GM12878 (cell line): ENCODE measurements at regions not wholly inside any gene's neighbourhood (a gene's known extent, or its start where the extent isn't known, plus 50 kb on each side); places are given as distances from the start of the nearest gene placed in this dataset.

Experiments used
- ATAC-seq: fragments of 200-7000 bp; cut with Tn5 transposase; 3 replicates; pipeline ENCODE4 v1.9.1; 2020; ENCODE audit warnings: mild to moderate bottlenecking, moderate library complexity
- BruUV-seq: library from RNA; stranded (reverse); fragments of 400-500 nt; replicated peaks from 2 replicates; lab custom pipeline; 2021; lab: Mats Ljungman, UMichigan
- CTCF ChIA-PET: fragments of 300-600 bp; sonication (Branson Sonifier 250); formaldehyde crosslinking; extraction: SDS; loops from one replicate; lab custom pipeline; 2021; ENCODE audit warnings: inconsistent platforms; lab: Yijun Ruan, JAX
- POLR2A ChIA-PET: fragments of 350-600 bp; formaldehyde crosslinking; extraction: SDS; loops from one replicate; lab custom pipeline; 2021; ENCODE audit warnings: inconsistent platforms; lab: Charles Lee
- RAD21 ChIA-PET: fragments of 300-600 bp; sonication (Branson Sonifier 250); formaldehyde crosslinking; loops from one replicate; lab custom pipeline; 2023; ENCODE audit warnings: antibody characterized with exemption; ENCODE audit not compliant: unreplicated experiment; lab: Charles Lee
- SMC1A ChIA-PET: fragments of 300-600 bp; sonication (Branson Sonifier 250); formaldehyde crosslinking; loops from one replicate; lab custom pipeline; 2023; ENCODE audit not compliant: unreplicated experiment, uncharacterized antibody; lab: Charles Lee
- DNase-seq: peaks from one replicate; pipeline ENCODE4 v3.0.0-alpha.2; 2011; ENCODE audit warnings: low read depth, low spot score
- FAIRE-seq: peaks from 3 replicates; lab custom pipeline; 2011; peaks lifted over from hg19 to GRCh38; lab: Jason Lieb, UNC
- H2AFZ ChIP-seq: 2 replicates; pipeline ENCODE4 v1.6.0; 2011; ENCODE audit warnings: low read depth, low read length, control low read depth; ENCODE audit not compliant: control insufficient read depth
- H3K27ac ChIP-seq: 2 replicates; pipeline ENCODE4 v1.5.1; 2011; ENCODE audit warnings: control low read depth; ENCODE audit not compliant: control insufficient read depth, insufficient read depth
- H3K27me3 ChIP-seq, 2 experiments: replicated peaks in 1 of 2; 2 replicates each; pipeline versions ENCODE4 v1.6.0 to v1.6.1; 2011; ENCODE audit warnings: low read length in 1 of 2; ENCODE audit not compliant: control insufficient read depth in 2 of 2, insufficient read depth in 2 of 2
- H3K36me3 ChIP-seq, 2 experiments: 2 replicates each; pipeline ENCODE4 v1.5.1; 2011; ENCODE audit warnings: low read length in 1 of 2; ENCODE audit not compliant: control insufficient read depth in 2 of 2, insufficient read depth in 2 of 2
- H3K4me1 ChIP-seq: 2 replicates; pipeline ENCODE4 v1.6.1; 2011; ENCODE audit warnings: mild to moderate bottlenecking, low read length, moderate library complexity, mixed read lengths; ENCODE audit not compliant: control insufficient read depth, insufficient read depth
- H3K4me2 ChIP-seq: 2 replicates; pipeline ENCODE4 v1.6.0; 2011; ENCODE audit warnings: control low read depth; ENCODE audit not compliant: control insufficient read depth, insufficient read depth
- H3K4me3 ChIP-seq: fragments of 200-600 bp; sonication (generic); 2 replicates; pipeline ENCODE4 v1.5.1; 2016
- H3K79me2 ChIP-seq: 2 replicates; pipeline ENCODE4 v1.6.0; 2011; ENCODE audit warnings: low read length; ENCODE audit not compliant: control insufficient read depth, insufficient read depth
- H3K9ac ChIP-seq: 2 replicates; pipeline ENCODE4 v1.8.0; 2011; ENCODE audit warnings: low read length, control low read depth, mixed read lengths; ENCODE audit not compliant: control insufficient read depth, insufficient read depth
- H3K9me3 ChIP-seq: replicated peaks from 3 replicates; pipeline ENCODE4 v1.5.1; 2011; ENCODE audit warnings: mild to moderate bottlenecking, low read length; ENCODE audit not compliant: control insufficient read depth, insufficient read depth
- H4K20me1 ChIP-seq: 2 replicates; pipeline ENCODE4 v1.6.0; 2011; ENCODE audit not compliant: control insufficient read depth, insufficient read depth
- CBX3 ChIP-seq: fragments of 200-600 bp; sonication (generic); IDR thresholded peaks from 2 replicates; pipeline ENCODE4 v1.6.1; 2016; ENCODE audit warnings: low read depth, borderline replicate concordance
- KAT2A ChIP-seq: conservative IDR thresholded peaks from 2 replicates; pipeline ENCODE4 v1.6.1; 2011; ENCODE audit warnings: low read depth, low read length; ENCODE audit not compliant: control insufficient read depth
- MYC ChIP-seq: IDR thresholded peaks from 2 replicates; pipeline ENCODE4 v1.6.1; 2011; ENCODE audit warnings: mild to moderate bottlenecking, low read length, moderate library complexity, inconsistent platforms; ENCODE audit not compliant: insufficient read depth, insufficient replicate concordance, insufficient read length, severe bottlenecking
- NR2C2 ChIP-seq: IDR thresholded peaks from 2 replicates; pipeline ENCODE4 v1.6.1; 2011; ENCODE audit warnings: borderline replicate concordance, low read depth; ENCODE audit not compliant: control insufficient read depth, insufficient read length
- PKNOX1 ChIP-seq: fragments of 450-650 bp; IDR thresholded peaks from 2 replicates; pipeline ENCODE4 v1.6.1; 2016; ENCODE audit warnings: mild to moderate bottlenecking
- SIX5 ChIP-seq: IDR thresholded peaks from 2 replicates; pipeline ENCODE4 v1.6.1; 2011; ENCODE audit warnings: mild to moderate bottlenecking, low read depth, low read length, moderate library complexity; ENCODE audit not compliant: severe bottlenecking
- SREBF2 ChIP-seq: IDR thresholded peaks from 2 replicates; pipeline ENCODE4 v1.6.1; 2012; ENCODE audit warnings: mild to moderate bottlenecking, low read length
- YY1 ChIP-seq: IDR thresholded peaks from 2 replicates; pipeline ENCODE4 v1.6.1; 2011; ENCODE audit warnings: low read depth, mild to moderate bottlenecking, low read length
- ZNF207 ChIP-seq: fragments of 450-650 bp; IDR thresholded peaks from 2 replicates; pipeline ENCODE4 v1.6.1; 2014; ENCODE audit warnings: antibody characterized with exemption, mild to moderate bottlenecking, borderline replicate concordance
- ZNF217 ChIP-seq: fragments of 450-650 bp; IDR thresholded peaks from 2 replicates; pipeline ENCODE4 v1.6.1; 2017; ENCODE audit warnings: antibody characterized with exemption, mild to moderate bottlenecking
- ZNF592 ChIP-seq: fragments of 450-650 bp; IDR thresholded peaks from 2 replicates; pipeline ENCODE4 v1.6.1; 2017; ENCODE audit warnings: mild to moderate bottlenecking, moderate library complexity
- ZNF622 ChIP-seq: fragments of 450-650 bp; IDR thresholded peaks from 2 replicates; pipeline ENCODE4 v1.6.1; 2017; ENCODE audit warnings: mild to moderate bottlenecking, inconsistent platforms
- WGBS: methylation state at CpG from one replicate; pipeline ENCODE4 v1.1.6; 2016; ENCODE audit warnings: low lambda C conversion rate; ENCODE audit not compliant: insufficient replicate concordance, insufficient coverage; ENCODE audit errors: missing lambda C conversion rate; 5-methylcytosine and 5-hydroxymethylcytosine counted together
- in situ Hi-C: fragments of 300-500 bp; cut with MboI; formaldehyde crosslinking; loops from 9 replicates; pipeline ENCODE4 v1.14.3; 2018; ENCODE audit warnings: mixed read lengths
- intact Hi-C: fragments of 100-400 bp; cut with micrococcal nuclease; formaldehyde crosslinking; loops from one replicate; pipeline ENCODE4 v1.14.2; 2022; ENCODE audit not compliant: unreplicated experiment
- TF ChIP-seq, protein P1 (sequence below), 3 experiments: IDR thresholded peaks in 2 of 3; conservative IDR thresholded peaks in 1 of 3; 2 replicates each; pipeline ENCODE4 v1.5.1; 2011; ENCODE audit warnings: low read depth in 3 of 3, low read length in 3 of 3, mild to moderate bottlenecking in 3 of 3, control low read depth in 2 of 3, moderate library complexity in 2 of 3, inconsistent platforms in 1 of 3, mixed read lengths in 1 of 3; ENCODE audit not compliant: control insufficient read depth in 2 of 3, insufficient read depth in 1 of 3; ENCODE audit errors: extremely low read depth in 1 of 3
- TF ChIP-seq, protein P2 (sequence below): fragments of 450-650 bp; IDR thresholded peaks from 2 replicates; pipeline ENCODE4 v1.6.1; 2016; ENCODE audit warnings: mild to moderate bottlenecking, moderate library complexity, borderline replicate concordance

DNA sequence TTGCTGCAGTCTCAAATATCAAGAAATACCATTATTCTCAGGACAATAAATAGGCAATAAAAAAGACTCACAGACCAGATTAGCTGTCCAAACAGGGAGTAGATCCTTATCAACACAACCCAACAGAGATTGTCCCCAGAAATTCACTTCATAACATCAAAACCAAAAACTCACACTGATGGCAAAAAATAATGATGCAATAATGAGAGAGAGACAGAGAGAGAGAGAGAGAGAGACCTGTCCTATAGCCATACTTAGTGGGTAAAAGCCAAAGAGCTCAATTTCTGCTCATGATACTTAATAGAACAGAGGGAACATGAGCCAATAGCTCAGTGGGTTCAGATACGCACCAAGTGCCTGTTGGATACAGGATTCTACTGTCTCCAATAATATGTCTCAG, 244.5 kb downstream of the FAM72C start:
- no peak overlapping the region for H3K9ac ChIP-seq
- no peaks in the 10 kb centered on the region for H3K4me1 ChIP-seq
- H3K4me2 ChIP-seq, result no peak overlapping the region
- ChIA-PET SMC1A (no interaction called here), RAD21 (no interaction called here), CTCF (no interaction called here), POLR2A (no interaction called here)
- no peaks in the 10 kb centered on the region for H4K20me1 ChIP-seq
- in situ Hi-C loops (no loop called here), intact Hi-C loops (no loop called here)
- no peak overlapping the region for H3K27ac ChIP-seq
- DNase-seq (no peak), FAIRE-seq (no peak), ATAC-seq (no peak)
- H2AFZ ChIP-seq, result no peak overlapping the region
- no TSS peak for BruUV-seq
- no peak overlapping the region for H3K4me3 ChIP-seq
- 56% methylated on average over 1 of the region's 1 CpG for WGBS
- H3K27me3 ChIP-seq, result no peaks in the 10 kb centered on the region
- no peaks in the 10 kb centered on the region for H3K9me3 ChIP-seq
- no peaks in the 10 kb centered on the region for H3K36me3 ChIP-seq
- H3K79me2 ChIP-seq, result no peaks in the 10 kb centered on the region
- no peak for TF ChIP-seq ZNF622
- no peak for TF ChIP-seq CBX3
- TF ChIP-seq ZNF592, result no peak
- no peak for TF ChIP-seq PKNOX1
- TF ChIP-seq SIX5, result no peak
- TF ChIP-seq NR2C2, result no peak
- TF ChIP-seq SREBF2, result no peak
- TF ChIP-seq, protein P1, sequence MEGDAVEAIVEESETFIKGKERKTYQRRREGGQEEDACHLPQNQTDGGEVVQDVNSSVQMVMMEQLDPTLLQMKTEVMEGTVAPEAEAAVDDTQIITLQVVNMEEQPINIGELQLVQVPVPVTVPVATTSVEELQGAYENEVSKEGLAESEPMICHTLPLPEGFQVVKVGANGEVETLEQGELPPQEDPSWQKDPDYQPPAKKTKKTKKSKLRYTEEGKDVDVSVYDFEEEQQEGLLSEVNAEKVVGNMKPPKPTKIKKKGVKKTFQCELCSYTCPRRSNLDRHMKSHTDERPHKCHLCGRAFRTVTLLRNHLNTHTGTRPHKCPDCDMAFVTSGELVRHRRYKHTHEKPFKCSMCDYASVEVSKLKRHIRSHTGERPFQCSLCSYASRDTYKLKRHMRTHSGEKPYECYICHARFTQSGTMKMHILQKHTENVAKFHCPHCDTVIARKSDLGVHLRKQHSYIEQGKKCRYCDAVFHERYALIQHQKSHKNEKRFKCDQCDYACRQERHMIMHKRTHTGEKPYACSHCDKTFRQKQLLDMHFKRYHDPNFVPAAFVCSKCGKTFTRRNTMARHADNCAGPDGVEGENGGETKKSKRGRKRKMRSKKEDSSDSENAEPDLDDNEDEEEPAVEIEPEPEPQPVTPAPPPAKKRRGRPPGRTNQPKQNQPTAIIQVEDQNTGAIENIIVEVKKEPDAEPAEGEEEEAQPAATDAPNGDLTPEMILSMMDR (IDR thresholded peaks at IDR 0.05 in 2 of 3, conservative IDR thresholded peaks at IDR 0.05 in 1 of 3; ENCODE audit: control insufficient read depth in 2 of 3, extremely low read depth in 1 of 3, insufficient read depth in 1 of 3, low read depth in 3 of 3, low read length in 3 of 3), result no peak
- no peak for TF ChIP-seq YY1
- no peak for TF ChIP-seq MYC
- TF ChIP-seq KAT2A, result no peak
- no peak for TF ChIP-seq ZNF207
- TF ChIP-seq, protein P2, sequence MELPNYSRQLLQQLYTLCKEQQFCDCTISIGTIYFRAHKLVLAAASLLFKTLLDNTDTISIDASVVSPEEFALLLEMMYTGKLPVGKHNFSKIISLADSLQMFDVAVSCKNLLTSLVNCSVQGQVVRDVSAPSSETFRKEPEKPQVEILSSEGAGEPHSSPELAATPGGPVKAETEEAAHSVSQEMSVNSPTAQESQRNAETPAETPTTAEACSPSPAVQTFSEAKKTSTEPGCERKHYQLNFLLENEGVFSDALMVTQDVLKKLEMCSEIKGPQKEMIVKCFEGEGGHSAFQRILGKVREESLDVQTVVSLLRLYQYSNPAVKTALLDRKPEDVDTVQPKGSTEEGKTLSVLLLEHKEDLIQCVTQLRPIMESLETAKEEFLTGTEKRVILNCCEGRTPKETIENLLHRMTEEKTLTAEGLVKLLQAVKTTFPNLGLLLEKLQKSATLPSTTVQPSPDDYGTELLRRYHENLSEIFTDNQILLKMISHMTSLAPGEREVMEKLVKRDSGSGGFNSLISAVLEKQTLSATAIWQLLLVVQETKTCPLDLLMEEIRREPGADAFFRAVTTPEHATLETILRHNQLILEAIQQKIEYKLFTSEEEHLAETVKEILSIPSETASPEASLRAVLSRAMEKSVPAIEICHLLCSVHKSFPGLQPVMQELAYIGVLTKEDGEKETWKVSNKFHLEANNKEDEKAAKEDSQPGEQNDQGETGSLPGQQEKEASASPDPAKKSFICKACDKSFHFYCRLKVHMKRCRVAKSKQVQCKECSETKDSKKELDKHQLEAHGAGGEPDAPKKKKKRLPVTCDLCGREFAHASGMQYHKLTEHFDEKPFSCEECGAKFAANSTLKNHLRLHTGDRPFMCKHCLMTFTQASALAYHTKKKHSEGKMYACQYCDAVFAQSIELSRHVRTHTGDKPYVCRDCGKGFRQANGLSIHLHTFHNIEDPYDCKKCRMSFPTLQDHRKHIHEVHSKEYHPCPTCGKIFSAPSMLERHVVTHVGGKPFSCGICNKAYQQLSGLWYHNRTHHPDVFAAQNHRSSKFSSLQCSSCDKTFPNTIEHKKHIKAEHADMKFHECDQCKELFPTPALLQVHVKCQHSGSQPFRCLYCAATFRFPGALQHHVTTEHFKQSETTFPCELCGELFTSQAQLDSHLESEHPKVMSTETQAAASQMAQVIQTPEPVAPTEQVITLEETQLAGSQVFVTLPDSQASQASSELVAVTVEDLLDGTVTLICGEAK, result no peak
- TF ChIP-seq ZNF217, result no peak
